ENCODE measurements at regions not wholly inside any gene's neighbourhood (a gene's known extent, or its start where the extent isn't known, plus 50 kb on each side); places are given as distances from the start of the nearest gene placed in this dataset.

DNA sequence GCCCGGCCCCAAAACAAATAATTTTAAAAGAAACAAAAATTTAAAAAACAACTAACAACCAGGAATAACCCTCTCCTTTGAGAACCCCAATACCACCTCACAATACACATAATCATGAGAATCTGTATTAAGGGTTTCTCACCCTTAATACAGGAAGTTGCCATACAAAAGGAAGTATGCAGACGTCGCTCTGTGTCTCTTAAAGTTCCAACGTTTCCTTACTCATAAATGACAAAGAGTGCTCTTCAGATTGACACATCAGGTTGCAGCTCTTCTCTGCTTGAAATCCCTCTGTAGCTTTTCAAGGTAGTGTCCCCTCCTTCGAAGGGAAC lies 73.9 kb upstream of the IRF2 start:
- no peaks in the 10 kb centered on the region for H3K27me3 Mint-ChIP-seq (ENCODE audit: low read depth, unreplicated experiment)
- peak overlapping the region; percentile 50 for H2AFZ ChIP-seq (ENCODE audit: low read depth, low read length)
- H3K36me3 Mint-ChIP-seq (ENCODE audit: low read depth, unreplicated experiment) = no peaks in the 10 kb centered on the region
- no peaks in the 10 kb centered on the region for H3K4me1 Mint-ChIP-seq (ENCODE audit: low read depth, unreplicated experiment)
- H3K4me1 ChIP-seq (ENCODE audit: insufficient read depth, low read length) = no peaks in the 10 kb centered on the region
- H4K20me1 ChIP-seq (ENCODE audit: insufficient read depth, low read length) = no peaks in the 10 kb centered on the region
- H3K27ac ChIP-seq (ENCODE audit: low read depth, low read length) = no peak overlapping the region
- FAIRE-seq (no peak), DNase-seq (ENCODE audit: low read depth) (no peak)
- H3K4me3 Mint-ChIP-seq (ENCODE audit: unreplicated experiment) = no peak overlapping the region
- no peak overlapping the region for H3K27ac Mint-ChIP-seq (ENCODE audit: unreplicated experiment)
- no peaks in the 10 kb centered on the region for H3K9me3 ChIP-seq (ENCODE audit: insufficient read depth, low read depth, low read length)
- TF ChIP-seq EZH2 (IDR thresholded peaks at IDR 0.05; ENCODE audit: insufficient read depth, low read length) (no peak), CTCF (IDR thresholded peaks at IDR 0.05; ENCODE audit: insufficient read depth, low read depth, low read length) (no peak)
- no peaks in the 10 kb centered on the region for H3K36me3 ChIP-seq (ENCODE audit: insufficient read depth, low read length)
- H3K4me3 ChIP-seq (ENCODE audit: insufficient read depth, low read depth, low read length) = no peak overlapping the region
- H3K79me2 ChIP-seq (ENCODE audit: insufficient read depth, low read length) = no peaks in the 10 kb centered on the region
- H3K4me2 ChIP-seq (ENCODE audit: low read length) = no peak overlapping the region
- no peaks in the 10 kb centered on the region for H3K27me3 ChIP-seq (ENCODE audit: insufficient read depth, low read length)
- no peak overlapping the region for H3K9ac ChIP-seq (ENCODE audit: low read length)
- no peaks in the 10 kb centered on the region for H3K9me3 Mint-ChIP-seq (ENCODE audit: unreplicated experiment)

GRCh38 chr4:184544788-184545409 lies 70.5 kb upstream of the IRF2 start:
- no peak overlapping the region for H2AFZ ChIP-seq (ENCODE audit: low read depth, low read length)
- H3K36me3 ChIP-seq (ENCODE audit: insufficient read depth, low read length) = no peaks in the 10 kb centered on the region
- H3K27ac Mint-ChIP-seq (ENCODE audit: unreplicated experiment) = no peak overlapping the region

More at GRCh38 chr4:184544788-184545409, 70.5 kb upstream of the IRF2 start:
- no peak for TF ChIP-seq EZH2 (IDR thresholded peaks at IDR 0.05; ENCODE audit: insufficient read depth, low read length)
- no peak for TF ChIP-seq CTCF (IDR thresholded peaks at IDR 0.05; ENCODE audit: insufficient read depth, low read depth, low read length)
- Mint-ChIP-seq H3K36me3 (ENCODE audit: low read depth, unreplicated experiment) (no peaks in the 10 kb centered on the region), H3K27me3 (ENCODE audit: low read depth, unreplicated experiment) (no peaks in the 10 kb centered on the region), H3K9me3 (ENCODE audit: unreplicated experiment) (no peaks in the 10 kb centered on the region), H3K4me1 (ENCODE audit: low read depth, unreplicated experiment) (no peaks in the 10 kb centered on the region), H3K4me3 (ENCODE audit: unreplicated experiment) (no peak overlapping the region)
- no peak overlapping the region for H3K27ac ChIP-seq (ENCODE audit: low read depth, low read length)
- no peak overlapping the region for H3K4me2 ChIP-seq (ENCODE audit: low read length)
- H3K79me2 ChIP-seq (ENCODE audit: insufficient read depth, low read length) = no peaks in the 10 kb centered on the region
- no peaks in the 10 kb centered on the region for H3K4me1 ChIP-seq (ENCODE audit: insufficient read depth, low read length)
- no peak overlapping the region for H3K9ac ChIP-seq (ENCODE audit: low read length)
- no peaks in the 10 kb centered on the region for H3K9me3 ChIP-seq (ENCODE audit: insufficient read depth, low read depth, low read length)
- FAIRE-seq (no peak), DNase-seq (ENCODE audit: low read depth) (no peak)
- H3K27me3 ChIP-seq (ENCODE audit: insufficient read depth, low read length) = no peaks in the 10 kb centered on the region
- H4K20me1 ChIP-seq (ENCODE audit: insufficient read depth, low read length) = no peaks in the 10 kb centered on the region
- no peak overlapping the region for H3K4me3 ChIP-seq (ENCODE audit: insufficient read depth, low read depth, low read length)
